Endothelial cell of umbilical vein (primary cell): ENCODE measurements at regions not wholly inside any gene's neighbourhood (a gene's known extent, or its start where the extent isn't known, plus 50 kb on each side); places are given as distances from the start of the nearest gene placed in this dataset.

Experiments
- CTCF ChIP-seq, 2 donors: IDR thresholded peaks; 1 replicate in 1 of 2; 2 replicates in 1 of 2; pipeline ENCODE4 v1.5.1; 2011; ENCODE audit warnings: low read length in 2 of 2, mild to moderate bottlenecking in 2 of 2, moderate library complexity in 2 of 2, control low read depth in 1 of 2, inconsistent platforms in 1 of 2, low read depth in 1 of 2; ENCODE audit not compliant: insufficient read depth in 1 of 2; ENCODE audit errors: extremely low read depth in 1 of 2
- EZH2 ChIP-seq: IDR thresholded peaks from 2 replicates; pipeline ENCODE4 v1.6.1; 2012; ENCODE audit warnings: borderline replicate concordance, low read depth, mild to moderate bottlenecking, moderate library complexity, low read length, inconsistent platforms; ENCODE audit not compliant: severe bottlenecking
- MYC ChIP-seq: IDR thresholded peaks from one replicate; pipeline ENCODE4 v1.6.1; 2011; ENCODE audit warnings: mild to moderate bottlenecking, low read depth, low read length
- POLR2A ChIP-seq: IDR thresholded peaks from 2 replicates; pipeline ENCODE4 v1.6.1; 2012; ENCODE audit warnings: low read depth, mild to moderate bottlenecking, control low read depth, low read length

GRCh38 chr1:226800763-226801380 lies 61.8 kb upstream of the ITPKB start:
- TF ChIP-seq CTCF (IDR thresholded peaks at IDR 0.05; ENCODE audit: extremely low read depth in 1 of 2, insufficient read depth in 1 of 2, low read depth in 1 of 2, low read length in 2 of 2), result no peak
- no peak for TF ChIP-seq POLR2A
- TF ChIP-seq EZH2, result no peak
- TF ChIP-seq MYC, result no peak
